ENCODE measurements at regions not wholly inside any gene's neighbourhood (a gene's known extent, or its start where the extent isn't known, plus 50 kb on each side); places are given as distances from the start of the nearest gene placed in this dataset.
A peak's percentile ranks its signal among the peaks of the same experiment; 100 is the strongest.
"Not testable (repeated sequence)": the region's sequence is repeated elsewhere in the genome, so short reads cannot be mapped to it uniquely, and the experiment has no call there.

DNA sequence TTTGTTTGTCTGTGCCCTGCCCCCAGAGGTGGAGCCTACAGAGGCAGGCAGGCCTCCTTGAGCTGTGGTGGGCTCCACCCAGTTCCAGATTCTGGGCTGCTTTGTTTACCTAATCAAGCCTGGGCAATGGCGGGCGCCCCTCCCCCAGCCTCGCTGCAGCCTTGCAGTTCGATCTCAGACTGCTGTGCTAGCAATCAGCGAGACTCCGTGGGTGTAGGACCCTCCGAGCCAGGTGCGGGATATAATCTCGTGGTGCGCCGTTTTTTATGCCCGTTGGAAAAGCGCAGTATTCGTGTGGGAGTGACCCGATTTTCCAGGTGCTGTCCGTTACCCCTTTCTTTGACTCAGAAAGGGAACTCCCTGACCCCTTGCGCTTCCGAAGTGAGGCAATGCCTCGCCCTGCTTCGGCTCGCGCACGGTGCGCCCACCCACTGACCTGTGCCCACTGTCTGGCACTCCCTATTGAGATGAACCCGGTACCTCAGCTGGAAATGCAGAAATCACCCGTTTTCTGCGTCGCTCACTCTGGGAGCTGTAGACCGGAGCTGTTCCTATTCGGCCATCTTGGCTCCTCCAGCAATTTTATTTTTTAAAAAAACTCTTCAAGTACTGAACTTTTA is 958.5 kb upstream of the SEMA6A start:
- not testable (repeated sequence) for DNase-seq (ENCODE audit: low spot score)

DNA sequence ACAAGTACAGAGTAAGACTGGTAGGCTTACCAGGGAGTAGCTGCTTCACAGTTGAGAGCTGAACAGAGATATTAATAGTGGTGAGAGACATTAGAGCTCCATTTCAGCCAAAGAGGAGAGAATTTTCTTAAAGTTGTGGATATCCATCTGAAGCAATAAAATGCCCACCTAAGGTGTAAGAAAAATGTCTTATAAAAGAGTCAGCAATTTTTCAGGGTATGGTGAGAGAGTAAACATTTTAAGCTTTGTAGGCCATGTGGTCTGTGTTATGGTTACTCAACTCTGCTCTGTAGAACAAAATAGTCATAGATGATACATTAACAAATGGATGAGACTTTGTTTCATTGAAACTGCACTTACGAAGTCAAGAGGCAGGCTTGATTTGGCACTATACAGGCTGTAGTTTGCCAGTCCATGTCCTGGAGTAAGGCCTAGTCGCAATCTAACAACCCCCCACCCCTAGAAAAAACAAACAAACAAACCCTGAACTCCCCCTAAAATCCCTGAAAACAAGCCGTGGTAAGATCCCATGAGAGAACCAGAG is 945.4 kb upstream of the SEMA6A start:
- no peak for DNase-seq (ENCODE audit: low spot score)

DNA sequence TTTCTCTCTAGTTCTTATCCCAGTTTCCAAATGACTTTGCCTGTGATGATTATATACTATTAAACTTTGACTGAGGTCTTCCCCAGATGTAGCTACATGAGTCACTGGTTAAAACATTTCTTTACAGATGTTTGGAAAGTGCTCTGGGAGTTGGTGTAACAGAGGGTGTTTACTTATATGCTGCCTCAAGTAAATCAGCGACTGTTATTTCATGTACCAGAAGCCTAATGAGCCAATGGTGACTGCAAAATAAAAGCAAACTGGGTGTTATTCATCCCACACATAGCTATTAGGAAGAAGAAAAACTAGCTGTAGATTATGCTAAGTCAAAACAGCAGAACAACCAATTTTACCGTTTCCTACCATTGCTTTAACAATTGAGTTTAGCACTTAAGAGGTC is 929.7 kb upstream of the SEMA6A start:
- peak; percentile 34 for DNase-seq (ENCODE audit: low spot score)

DNA sequence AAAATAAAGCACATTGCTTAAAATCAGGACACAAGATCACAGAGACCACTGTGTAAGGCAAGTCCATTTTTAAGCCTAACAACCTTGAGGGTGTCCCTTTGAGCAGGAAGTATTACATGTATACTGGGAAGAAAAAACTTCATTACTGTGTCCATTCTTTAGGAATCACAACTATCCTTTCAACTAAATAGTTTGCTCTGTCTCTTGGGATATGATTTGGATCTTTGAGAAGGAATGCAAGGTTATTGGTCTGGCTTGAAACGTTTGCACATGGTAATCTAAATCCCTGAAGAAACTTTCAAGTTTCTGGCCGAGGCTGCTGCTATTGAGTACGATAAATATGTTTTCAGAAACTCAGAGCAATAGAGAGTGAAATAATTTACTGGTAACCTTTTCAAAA is 923.0 kb upstream of the SEMA6A start:
- no peak for DNase-seq (ENCODE audit: low spot score)

DNA sequence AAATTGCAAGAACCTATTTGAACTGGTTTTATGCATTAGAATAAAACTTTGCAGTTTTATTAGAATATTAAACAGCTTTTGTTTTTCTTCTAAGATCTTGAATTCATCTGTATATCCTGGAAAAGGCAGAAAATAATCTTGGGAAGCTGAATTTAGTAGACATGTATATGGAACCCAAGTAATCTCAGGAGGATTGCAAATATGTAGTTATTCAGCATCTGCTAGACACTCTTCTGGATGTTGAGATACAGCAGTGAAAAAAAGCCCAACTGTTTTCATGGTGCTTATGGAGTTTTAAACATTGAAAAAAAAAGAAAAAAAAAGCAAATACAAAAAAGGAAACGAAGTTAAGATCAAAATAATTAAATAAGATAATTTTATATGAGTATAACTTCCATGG is 922.2 kb upstream of the SEMA6A start:
- no peak for DNase-seq (ENCODE audit: low spot score)

DNA sequence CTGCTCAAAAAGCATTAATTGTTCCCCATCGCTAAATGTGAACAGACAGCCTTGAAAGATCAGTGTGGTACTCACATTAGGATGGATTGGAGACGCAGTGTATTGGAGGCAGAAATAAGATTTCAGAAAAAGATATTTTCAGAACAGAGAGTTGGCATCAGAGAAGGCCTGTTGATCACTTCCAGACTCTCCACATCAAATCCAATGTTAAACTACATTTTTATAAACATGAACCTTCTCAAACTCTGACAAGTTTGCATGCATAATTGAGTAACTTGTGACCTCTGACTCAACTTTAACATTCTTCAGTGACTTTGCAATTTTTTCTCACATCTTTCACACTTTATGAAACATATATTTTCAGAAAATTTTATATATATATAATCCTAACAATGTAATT is 919.6 kb upstream of the SEMA6A start:
- no peak for DNase-seq (ENCODE audit: low spot score)

DNA sequence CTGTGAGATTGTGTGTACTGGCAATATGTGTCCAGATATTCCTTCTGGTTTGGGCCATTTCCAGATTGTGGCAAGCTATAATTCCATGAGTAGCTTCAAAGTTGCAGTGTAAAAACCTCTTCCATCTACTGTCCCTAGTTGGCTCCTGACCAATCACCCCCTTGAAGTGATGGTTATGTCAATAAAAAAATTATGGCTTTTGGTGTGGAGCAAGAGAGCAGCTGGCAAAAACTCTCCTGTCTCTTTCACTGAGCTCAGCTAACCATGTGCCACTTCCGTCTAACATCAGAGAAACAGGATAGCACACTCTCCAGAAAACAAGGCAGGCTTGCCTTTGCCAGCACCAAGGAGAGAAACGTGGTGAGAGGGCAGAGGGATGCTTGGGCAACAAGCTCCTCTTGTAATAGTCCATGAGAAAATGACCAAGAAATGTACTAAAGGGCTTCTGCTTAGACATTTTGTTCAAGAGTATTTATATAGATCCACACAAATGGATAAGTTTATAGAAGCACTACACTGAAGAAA is 914.4 kb upstream of the SEMA6A start:
- peak; percentile 16 for DNase-seq (ENCODE audit: low spot score)

DNA sequence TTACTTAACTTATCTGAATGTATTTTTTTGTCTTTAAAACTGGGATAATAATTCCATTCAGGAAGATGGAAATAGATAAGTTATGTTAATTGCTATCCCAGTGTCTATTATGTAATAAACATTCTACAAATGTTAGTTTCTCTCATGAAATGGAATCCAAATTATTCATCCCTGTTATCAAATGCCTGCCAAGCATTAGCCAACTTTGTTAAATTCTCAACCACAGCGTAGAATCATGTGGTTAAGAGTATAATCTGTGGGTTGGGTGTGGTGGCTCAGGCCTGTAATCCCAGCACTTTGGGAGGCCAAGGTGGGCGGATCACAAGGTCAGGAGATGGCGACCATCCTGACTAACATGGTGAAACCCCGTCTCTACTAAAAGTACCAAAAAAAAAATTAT is 912.9 kb upstream of the SEMA6A start:
- DNase-seq (ENCODE audit: low spot score): no peak

DNA sequence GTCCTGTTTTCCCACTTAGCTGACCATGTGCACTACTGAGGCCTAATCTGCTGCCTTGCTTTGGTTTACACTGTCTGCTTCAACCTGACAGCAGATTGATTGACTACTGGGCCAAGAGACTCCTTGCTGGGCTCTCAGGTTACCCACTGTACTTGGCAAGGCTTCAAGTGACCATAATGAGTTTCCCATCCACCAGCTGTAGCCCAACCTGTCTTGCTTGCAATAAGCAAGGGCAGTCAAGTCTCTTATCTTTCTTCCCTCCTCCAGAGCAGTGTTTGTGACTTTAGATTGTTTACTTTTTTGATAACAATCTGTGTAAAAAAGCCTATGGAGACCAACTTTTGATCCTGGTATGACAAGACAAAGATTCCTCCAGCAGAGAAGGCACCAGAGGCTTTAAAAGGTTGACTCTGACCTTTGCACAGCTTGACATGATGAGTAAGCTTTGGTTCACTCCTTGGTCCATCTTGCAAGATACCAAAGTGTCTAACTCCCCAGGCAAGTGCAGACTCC is 912.3 kb upstream of the SEMA6A start:
- no peak for DNase-seq (ENCODE audit: low spot score)

DNA sequence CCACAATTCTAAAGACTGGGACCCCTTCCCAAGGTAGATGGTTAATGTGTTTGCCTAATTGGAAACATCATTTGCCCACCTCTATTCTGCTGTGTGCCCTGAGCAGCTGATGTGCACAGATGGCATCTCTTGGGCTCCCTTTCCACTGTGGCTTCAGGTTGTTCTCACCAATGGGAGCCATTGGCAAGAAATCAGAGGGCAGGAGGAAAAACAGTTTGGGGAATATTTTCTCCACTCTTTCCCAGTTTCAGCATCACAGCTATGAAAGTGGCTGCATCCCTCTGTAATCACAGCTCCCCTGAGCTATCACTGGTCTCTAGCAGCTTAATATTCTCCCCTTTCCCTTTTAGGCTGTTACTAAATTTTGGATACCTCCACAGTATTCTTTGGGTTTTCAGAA is 911.6 kb upstream of the SEMA6A start:
- DNase-seq (ENCODE audit: low spot score): no peak

DNA sequence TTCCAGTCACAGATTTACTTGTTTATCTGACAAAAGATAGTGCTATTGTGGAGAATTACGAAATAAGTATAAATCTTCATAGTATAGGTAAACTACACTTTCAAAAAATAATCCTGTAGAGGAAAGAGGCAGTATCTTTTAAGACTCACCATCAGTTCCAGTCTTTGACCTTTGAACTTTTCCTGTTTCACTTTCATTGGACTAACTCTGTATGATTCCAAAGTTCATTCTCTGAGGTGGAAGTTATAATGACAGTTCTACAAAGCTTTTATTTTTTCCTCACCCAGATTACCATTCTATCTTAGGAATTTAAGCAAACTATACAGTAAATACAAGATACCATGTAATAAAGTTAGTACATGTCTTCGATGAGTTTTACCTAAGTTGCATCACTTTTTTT is 901.3 kb upstream of the SEMA6A start:
- no peak for DNase-seq (ENCODE audit: low spot score)

DNA sequence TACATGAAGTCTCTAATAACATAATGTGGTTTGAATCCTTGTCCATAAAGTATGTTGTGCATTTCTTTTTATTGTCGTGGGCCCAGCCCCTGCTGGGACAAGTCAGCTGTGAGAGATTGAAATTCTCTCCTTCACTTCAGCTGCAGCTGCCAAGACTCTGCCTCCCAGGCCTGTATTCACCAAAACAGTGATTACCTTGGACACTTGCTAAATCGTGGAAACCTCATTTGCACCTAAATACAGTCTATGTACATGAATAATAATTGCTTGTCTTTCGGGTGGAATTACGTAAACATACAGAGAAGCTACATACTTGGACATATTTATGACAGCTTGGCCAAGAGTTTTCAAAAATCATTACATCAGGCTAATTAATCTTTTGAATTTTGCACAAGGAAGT is 898.5 kb upstream of the SEMA6A start:
- DNase-seq (ENCODE audit: low spot score): no peak

DNA sequence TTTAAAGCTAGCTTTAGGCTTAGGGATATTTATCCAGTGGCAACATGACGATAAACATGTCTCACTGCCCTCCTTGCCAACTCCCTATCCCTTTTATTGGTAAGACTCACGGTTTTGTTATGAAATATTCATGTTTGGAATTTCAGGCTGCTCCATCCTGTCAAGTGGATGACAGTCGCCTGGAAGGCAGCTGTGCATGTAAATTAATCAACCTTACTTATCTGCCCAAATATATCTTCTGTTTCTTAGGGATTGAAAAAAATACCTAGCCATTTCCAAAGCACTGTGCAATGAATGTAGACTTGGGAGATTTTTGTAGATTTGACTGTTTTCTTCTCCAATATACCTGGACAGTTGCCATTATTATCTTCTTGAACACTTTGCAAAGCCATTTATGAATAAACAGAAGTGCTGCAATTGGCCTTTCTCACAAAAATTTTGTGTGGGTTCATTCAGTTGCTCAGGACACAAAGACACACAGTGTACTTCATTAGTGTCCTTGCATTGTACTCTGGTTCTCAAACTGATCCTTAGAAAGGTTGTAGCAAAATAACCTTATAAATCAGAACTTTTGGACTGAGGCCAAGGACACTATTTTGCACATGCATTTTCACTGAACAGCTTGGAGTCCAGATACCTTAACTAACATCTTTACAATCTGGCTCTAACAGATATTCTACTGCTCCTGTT is 889.4 kb upstream of the SEMA6A start:
- no peak for DNase-seq (ENCODE audit: low spot score)

DNA sequence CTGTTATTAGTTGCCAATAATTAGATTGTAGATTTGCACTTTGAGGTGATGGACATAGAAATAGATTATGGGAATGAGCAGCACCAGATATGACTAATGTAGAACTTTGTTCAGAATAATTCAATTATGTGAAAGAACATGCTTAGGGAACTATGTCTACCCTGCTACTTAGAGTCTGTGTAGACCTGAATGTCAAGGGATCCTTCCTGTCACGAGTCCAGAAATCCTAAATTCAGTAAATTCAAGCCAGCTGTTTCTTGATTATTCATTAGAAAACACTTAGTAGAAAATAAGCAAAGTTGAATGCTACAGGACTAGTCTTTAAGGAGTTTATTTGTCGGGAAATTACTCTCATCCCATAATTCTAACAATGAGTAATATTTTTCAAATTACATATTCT is 887.3 kb upstream of the SEMA6A start:
- no peak for DNase-seq (ENCODE audit: low spot score)

DNA sequence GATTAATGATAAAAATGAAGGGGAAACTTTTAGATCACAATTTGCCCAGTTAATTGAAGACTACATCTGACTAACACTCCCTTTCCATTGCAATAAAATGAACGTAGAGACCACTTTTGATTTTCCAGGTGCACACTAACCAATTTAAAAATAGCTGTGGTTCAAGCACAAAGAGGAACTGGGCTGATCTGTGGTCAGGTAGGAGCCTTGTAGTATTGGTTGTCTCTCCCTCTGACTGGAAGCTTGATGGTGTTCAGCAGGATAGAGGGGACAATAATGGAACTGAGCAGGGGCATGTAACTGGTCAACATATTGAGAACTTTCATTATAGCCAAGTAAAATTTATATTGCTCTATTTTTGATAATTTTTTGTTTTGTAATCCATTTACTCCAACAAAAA is 886.8 kb upstream of the SEMA6A start:
- DNase-seq (ENCODE audit: low spot score): no peak

DNA sequence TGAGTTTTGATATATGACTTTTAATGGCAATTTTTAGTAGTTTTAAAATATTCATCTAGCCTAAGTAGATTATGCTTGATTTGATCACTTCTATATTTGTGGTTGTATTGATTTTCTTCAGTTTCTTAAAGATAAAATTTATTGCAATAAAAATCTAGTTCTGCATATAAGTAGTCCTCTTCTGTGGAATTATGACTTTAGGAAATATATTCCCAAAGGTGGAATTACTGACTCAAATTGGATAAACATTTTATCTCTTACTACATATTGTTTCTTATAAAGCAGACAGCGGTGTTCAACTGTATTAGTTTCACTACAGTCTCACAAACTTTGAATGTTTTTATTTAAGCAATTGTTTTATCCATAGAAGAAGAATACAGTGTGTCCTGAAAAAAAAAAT is 883.0 kb upstream of the SEMA6A start:
- DNase-seq (ENCODE audit: low spot score): no peak

DNA sequence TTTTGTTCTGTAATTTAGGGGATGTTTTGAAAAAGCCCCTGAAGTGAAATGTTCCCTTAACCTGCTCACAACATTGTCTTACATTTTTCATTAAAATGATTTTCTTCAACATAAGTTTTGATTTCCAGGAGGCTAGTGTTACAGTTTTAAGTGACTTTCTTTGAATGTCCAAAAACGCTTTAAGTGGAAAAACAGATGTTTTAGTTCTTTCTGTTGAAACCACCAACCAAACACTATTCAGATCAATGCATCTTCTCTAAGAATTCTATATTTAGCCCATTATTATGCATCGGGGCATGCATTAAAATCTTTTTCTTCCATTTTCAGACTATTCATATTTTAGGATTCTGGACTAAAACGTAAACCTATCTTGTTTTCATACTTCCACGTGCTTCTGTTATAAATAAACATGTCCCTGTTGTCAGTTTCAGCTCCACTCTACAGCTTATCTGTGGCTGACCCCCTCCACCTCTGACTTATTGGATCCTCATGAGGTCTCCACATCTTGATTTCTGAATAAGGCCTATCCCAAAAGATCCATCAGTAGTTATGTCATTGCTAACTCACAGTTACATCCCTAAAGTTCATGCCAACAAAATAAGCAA is 882.3 kb upstream of the SEMA6A start:
- DNase-seq (ENCODE audit: low spot score): no peak

DNA sequence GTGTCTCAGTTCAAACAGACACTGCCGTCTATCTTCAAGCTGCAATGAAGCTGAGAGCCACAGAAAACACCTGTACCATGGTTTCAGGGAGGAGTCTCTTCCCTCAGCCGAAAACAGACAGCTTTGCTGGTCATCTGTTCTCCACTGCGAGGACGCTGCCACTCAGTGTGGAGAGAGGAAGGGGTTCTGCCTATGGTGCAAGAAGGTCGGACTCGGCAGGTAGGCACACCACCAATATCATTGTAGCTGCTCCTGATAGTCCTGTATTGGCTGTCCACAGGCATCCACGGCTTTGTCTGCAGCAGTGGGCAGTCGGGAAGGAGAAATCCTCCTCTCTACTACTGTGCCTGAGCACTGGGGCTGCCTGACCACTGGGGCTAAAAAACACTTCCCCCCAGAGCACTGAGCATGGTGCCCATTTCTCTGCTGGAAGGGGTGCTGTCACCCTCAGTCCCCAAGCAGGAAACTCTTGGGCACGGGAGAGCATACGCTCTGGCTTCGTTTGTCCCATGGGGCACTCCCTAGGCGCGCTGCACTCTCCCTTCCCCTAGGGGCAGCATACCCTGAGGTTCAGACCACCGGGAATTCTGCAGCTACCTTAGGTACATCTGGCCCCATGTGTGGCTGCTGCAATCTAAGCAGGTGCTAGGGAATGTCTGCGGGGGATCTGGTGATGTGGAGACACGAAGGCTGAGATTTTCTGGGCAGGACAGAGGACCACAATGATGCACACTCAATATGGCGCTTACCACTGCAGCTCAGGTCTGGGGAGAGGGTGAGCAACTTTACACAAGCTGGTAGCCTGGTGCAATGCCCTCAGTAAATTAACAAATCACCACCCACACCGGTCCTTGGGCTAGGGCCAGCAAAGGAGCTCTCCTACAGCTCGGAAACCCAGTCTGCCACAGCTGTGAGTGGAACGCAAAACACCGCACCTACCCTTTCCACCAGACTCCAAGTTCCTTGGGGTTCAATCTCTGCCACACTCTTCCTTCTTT is 880.9 kb upstream of the SEMA6A start:
- peak; percentile 48 for DNase-seq (ENCODE audit: low spot score)

DNA sequence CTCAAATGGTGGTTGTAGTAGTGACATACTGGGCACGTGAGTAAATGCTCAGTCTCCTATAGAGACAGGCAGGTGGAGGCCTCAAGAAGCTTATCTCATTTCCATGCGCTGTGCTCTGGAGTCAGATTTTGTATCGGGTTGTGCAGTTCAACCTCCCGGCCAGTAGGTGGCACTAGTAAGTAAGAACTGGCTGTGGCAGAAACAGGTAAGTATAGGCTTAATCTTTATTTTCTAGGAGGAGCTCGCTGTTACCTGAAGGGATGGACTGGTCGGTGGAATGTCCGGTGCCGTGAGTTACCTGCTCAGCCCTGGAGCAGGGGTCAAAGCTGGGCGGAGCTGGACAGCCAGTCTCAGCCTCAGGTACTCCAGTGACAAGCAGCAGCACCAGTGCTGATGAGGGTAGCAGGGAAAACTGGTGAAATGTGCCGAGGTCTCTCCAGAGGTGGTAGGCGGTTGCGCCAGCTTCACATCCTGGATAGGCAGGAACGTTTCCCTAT is 880.1 kb upstream of the SEMA6A start:
- DNase-seq (ENCODE audit: low spot score): peak; percentile 64

DNA sequence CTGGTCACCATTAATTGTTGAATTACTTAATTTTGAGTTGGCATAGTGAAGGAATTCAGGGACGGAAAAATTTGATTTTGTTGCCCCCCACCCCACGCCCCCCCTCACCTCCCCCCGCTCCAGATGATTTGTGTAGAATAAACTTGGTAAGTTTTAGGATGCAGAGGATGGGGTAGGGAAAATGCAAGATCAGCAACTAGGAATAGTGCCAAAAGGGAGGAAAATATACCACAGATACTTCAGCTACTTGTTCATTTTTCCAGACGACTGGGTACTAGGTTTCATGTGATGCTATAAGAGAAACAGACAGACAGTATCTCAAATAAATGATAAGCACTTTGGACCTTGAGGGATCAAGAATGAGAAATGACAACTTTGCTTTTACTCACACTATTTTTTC is 862.2 kb upstream of the SEMA6A start:
- DNase-seq (ENCODE audit: low spot score): no peak

DNA sequence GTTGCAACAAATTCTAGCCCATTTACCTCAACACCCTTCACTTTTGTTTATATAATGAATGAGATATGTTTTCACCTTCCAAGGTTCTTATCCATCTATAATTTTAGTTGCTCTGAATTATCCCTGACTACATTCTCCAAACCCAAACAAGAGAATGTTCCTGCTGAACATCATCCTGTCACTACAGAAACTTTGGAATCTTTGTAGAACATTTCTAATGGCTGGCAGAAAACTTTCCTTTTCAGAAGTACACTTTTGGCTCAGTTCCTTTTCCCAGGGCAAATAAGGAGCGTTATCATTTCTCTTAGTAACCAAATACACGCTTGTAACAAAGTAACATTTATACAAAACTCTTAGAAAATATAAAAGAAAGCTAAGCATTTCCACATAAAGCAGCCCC is 860.6 kb upstream of the SEMA6A start:
- no peak for DNase-seq (ENCODE audit: low spot score)
